GM18520 (cell line): ENCODE measurements at regions not wholly inside any gene's neighbourhood (a gene's known extent, or its start where the extent isn't known, plus 50 kb on each side); places are given as distances from the start of the nearest gene placed in this dataset.
"Not testable (repeated sequence)": the region's sequence is repeated elsewhere in the genome, so short reads cannot be mapped to it uniquely, and the experiment has no call there.

Experiments used
- ATAC-seq: cut with Tn5 transposase; IDR thresholded peaks from one replicate; pipeline ENCODE4 v1.9.1; 2021; ENCODE audit not compliant: unreplicated experiment

- no peak for ATAC-seq
Measured at GRCh38 chr2:193219413-193219812, 1024.7 kb upstream of the TMEFF2 start.

GRCh38 chr2:193201583-193201982 is 1006.9 kb upstream of the TMEFF2 start:
- ATAC-seq, result no peak

- no peak for ATAC-seq
Measured at GRCh38 chr2:193199322-193199721, 1004.6 kb upstream of the TMEFF2 start.

- no peak for ATAC-seq
Measured at GRCh38 chr2:193187816-193188215, 993.1 kb upstream of the TMEFF2 start.

GRCh38 chr2:193170981-193171380 is 976.2 kb upstream of the TMEFF2 start:
- ATAC-seq, result not testable (repeated sequence)

GRCh38 chr2:193156480-193156879 is 961.7 kb upstream of the TMEFF2 start:
- no peak for ATAC-seq

- ATAC-seq, result no peak
Measured at GRCh38 chr2:193154076-193154475, 959.3 kb upstream of the TMEFF2 start.

- ATAC-seq, result no peak
Measured at GRCh38 chr2:193153576-193153975, 958.8 kb upstream of the TMEFF2 start.

- not testable (repeated sequence) for ATAC-seq
Measured at GRCh38 chr2:193142467-193142866, 947.7 kb upstream of the TMEFF2 start.

- no peak for ATAC-seq
Measured at GRCh38 chr2:193141998-193142397, 947.3 kb upstream of the TMEFF2 start.

- ATAC-seq, result not testable (repeated sequence)
Measured at GRCh38 chr2:193140895-193141294, 946.2 kb upstream of the TMEFF2 start.

GRCh38 chr2:193124815-193125214 is 930.1 kb upstream of the TMEFF2 start:
- ATAC-seq, result no peak

- ATAC-seq, result no peak
Measured at GRCh38 chr2:193114827-193115226, 920.1 kb upstream of the TMEFF2 start.

- no peak for ATAC-seq
Measured at GRCh38 chr2:193112986-193113385, 918.3 kb upstream of the TMEFF2 start.

GRCh38 chr2:193103064-193103463 is 908.3 kb upstream of the TMEFF2 start:
- no peak for ATAC-seq

GRCh38 chr2:193101591-193101990 is 906.9 kb upstream of the TMEFF2 start:
- ATAC-seq, result no peak

- no peak for ATAC-seq
Measured at GRCh38 chr2:193088026-193088425, 893.3 kb upstream of the TMEFF2 start.

GRCh38 chr2:193076995-193077394 is 882.3 kb upstream of the TMEFF2 start:
- ATAC-seq, result no peak

GRCh38 chr2:193074933-193075332 is 880.2 kb upstream of the TMEFF2 start:
- no peak for ATAC-seq

- ATAC-seq, result no peak
Measured at GRCh38 chr2:193072647-193073046, 877.9 kb upstream of the TMEFF2 start.

GRCh38 chr2:193025556-193025955 is 830.8 kb upstream of the TMEFF2 start:
- ATAC-seq, result not testable (repeated sequence)

GRCh38 chr2:193024791-193025190 is 830.1 kb upstream of the TMEFF2 start:
- no peak for ATAC-seq

GRCh38 chr2:193011870-193012269 is 817.1 kb upstream of the TMEFF2 start:
- no peak for ATAC-seq

- ATAC-seq, result no peak
Measured at GRCh38 chr2:192993059-192993458, 798.3 kb upstream of the TMEFF2 start.
